ENCODE measurements at regions not wholly inside any gene's neighbourhood (a gene's known extent, or its start where the extent isn't known, plus 50 kb on each side); places are given as distances from the start of the nearest gene placed in this dataset.

DNA sequence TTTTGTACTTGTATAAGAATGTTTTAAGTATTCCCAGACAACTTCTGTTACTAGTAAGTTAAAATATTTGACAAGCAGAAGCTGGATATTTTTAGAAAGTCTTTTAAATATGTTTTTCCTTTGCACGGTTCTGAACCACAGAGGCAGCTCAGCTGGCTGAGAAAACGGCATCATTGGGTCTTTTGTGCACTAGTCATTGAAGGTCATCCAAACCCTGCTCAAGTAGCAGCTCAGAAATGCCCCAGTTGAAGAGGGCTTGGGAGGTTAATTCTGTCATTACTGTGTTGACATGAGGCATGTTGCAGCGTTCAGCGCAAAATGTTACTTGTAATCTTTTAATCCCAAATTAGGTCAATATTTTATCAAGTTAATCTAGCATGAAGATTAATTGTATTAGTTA is 383.7 kb upstream of the FAM241A start:
- no peak for DNase-seq

GRCh38 chr4:111770514-111770913 is 374.7 kb upstream of the FAM241A start:
- no peak for DNase-seq

- no peak for DNase-seq
Measured at GRCh38 chr4:111773858-111774257, 371.4 kb upstream of the FAM241A start.

- DNase-seq, result no peak
Measured at GRCh38 chr4:111775556-111776297, 369.5 kb upstream of the FAM241A start.

GRCh38 chr4:111776561-111776960 is 368.7 kb upstream of the FAM241A start:
- no peak for DNase-seq

DNA sequence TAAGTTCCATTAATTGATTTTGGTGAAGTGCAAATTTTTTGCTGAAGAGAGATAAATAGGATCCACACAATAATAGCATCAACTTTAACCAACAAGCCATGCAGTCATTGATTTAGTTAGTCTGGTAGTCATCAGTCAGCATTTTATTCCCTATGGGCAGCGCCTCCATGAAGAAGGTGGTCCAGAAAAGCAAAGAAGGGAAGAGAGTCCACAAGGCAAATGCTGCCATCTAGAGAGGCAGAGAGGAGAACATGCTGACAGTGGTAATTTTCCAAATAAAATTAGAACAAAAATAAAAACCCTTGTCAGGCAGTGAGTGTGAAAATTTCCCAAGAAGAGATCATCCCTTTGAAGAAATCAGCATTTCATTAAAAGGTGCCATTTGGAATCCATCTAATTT is 366.7 kb upstream of the FAM241A start:
- DNase-seq, result no peak

DNA sequence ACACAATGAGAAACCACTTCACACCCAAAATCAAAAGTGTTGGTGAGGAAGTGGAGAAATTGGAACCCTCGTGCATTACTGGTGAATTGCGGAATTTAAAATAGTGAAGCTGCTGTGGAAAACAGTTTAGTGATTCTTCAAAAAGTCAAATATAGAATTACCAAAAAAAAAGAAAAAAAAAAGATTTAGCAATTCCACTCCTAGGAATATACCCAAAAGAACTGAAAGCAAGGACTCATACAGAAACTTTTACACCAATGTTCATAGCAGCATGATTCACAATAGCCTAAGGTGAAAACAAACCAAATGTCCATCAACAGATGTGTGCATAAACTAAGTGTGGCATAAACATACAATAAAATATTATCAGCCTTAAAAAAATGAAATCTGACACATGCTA is 364.3 kb upstream of the FAM241A start:
- DNase-seq, result no peak

GRCh38 chr4:111781611-111782010 is 363.6 kb upstream of the FAM241A start:
- no peak for DNase-seq

- no peak for DNase-seq
Measured at GRCh38 chr4:111788099-111788498, 357.2 kb upstream of the FAM241A start.

DNA sequence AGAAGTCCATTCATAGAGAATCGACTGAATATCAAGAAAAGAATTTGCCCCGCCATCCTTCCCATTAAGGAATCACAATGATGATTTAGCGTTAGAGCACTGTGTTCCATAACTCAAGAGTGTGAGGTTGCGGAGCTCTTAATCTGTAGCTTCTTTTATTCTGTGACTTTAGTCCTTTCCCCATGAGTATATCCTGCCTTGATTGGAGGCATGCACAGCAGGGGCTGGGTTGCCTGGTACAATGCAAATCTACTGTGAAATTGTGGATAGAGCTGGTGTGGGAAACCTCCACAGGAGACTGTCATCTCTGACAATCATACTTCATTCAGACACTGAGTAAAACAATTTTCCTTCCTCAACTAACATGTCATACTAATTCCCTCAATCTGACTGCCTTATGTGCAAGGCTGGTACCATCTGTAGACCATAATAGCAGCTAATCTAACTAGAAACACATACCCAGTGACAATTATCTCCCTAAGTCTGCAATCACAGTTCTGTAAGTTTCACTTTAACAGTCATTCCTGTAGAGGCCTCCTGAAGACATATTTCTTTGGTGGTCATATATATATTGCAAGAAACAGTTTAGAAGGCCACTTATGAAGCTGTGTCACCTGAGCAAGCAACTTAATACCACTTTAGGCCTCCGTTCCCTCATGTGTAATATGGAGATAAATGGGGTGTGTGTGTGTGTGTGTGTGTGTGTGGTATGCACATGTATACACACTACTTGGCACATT is 355.2 kb upstream of the FAM241A start:
- DNase-seq, result no peak

- DNase-seq, result no peak
Measured at GRCh38 chr4:111792632-111793031, 352.6 kb upstream of the FAM241A start.

DNA sequence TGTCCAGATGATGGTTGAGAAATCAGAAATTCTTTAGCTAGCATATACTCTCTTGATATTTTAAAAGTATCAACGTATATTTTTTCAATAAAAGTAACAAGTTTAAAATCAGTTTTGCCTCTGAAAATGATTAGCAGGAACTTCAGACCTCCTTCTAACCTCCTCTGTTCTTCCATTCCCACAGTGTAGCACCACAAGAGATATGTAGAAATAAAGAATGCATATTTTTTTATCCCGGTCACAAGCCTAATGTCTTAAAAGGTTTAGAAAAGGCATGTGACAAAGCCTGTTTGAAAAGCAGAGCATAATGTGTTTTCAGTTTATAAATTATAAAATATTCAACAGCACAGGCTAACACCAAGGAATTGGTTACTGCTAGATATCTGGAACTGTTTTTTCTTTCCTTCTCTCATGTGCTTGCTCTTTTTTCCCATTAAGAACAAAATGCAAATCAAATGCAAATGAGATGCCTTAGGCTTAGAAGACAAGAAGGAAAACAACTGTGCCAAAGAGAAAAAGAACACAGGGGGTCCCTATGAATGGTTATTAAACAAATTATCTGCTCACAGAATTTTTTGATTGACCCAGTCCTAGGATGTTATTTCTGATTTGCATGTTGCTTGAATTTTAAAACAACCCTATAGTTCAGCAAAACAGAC is 351.7 kb upstream of the FAM241A start:
- DNase-seq, result no peak

DNA sequence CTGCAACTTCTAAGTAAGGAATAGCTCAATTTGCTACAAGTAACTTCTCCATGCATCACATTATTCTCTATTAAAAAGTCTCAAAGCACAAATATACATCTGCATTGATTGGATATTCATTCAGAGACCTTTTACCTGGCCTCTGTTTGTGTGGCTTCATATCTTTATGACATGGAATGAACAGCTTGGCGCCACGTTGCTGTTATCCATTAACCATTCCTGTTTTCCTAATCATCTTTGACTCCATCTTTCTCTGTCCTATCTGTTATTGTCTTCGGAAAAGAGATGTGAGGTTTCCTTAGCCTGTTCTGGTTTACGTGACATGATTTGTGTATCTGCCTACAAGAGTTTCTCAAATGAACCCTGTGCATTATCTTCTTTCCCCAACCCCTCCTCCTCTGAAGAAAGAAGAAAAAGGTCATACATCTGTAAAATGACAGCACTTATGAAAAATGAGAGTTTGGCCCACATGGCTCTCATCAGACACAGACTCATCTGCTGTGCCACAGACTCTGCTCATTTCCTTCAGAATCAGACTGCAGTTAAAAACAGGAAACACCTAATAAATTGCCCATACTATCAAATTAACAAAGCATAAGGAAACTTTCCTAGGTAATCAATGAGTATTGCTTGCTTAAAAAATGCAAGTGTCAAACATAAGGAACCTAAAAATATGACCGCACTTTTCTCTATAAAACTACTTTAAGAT is 347.6 kb upstream of the FAM241A start:
- no peak for DNase-seq

DNA sequence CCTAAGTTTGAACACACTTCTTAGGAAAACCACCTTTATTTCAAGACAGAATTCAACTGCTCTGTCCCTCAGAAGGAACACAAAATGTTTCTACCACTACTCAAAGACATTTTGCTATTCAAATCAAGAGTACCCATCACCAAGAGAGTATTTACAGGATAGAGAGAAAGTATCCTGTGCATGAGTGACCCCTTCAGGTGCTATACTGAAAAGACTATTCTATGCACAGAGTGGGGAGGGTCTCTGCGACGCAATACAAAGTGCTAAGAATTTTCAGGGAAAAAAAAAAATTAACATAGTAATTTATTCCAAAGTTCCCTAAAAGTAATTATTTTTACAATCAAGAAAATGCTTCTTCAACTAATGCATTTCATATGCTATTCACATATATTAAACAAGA is 346.4 kb upstream of the FAM241A start:
- no peak for DNase-seq

GRCh38 chr4:111800551-111800950 is 344.7 kb upstream of the FAM241A start:
- DNase-seq, result no peak

GRCh38 chr4:111802191-111802590 is 343.1 kb upstream of the FAM241A start:
- no peak for DNase-seq

DNA sequence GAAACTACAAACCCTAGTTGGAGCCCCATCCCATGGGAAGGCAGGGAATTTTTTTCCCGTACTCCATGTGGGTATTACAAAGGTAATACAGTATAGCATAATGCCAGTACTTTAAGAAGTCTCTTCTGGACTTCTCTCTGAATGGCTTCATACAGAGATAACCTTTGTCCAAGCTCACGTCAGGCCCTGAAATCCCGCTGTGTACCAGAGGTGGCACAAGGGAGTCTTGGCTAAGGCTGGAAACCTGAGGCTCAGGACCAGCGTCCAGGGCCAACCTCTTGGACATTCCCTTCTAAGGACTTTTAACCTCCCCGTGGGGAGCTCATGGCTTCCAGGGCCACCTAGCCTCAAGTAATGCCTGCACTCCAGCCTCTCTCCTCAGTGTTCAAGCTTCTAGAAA is 338.9 kb upstream of the FAM241A start:
- no peak for DNase-seq

- DNase-seq, result no peak
Measured at GRCh38 chr4:111807576-111807975, 337.7 kb upstream of the FAM241A start.

GRCh38 chr4:111808174-111808573 is 337.1 kb upstream of the FAM241A start:
- no peak for DNase-seq

- no peak for DNase-seq
Measured at GRCh38 chr4:111811661-111812060, 333.6 kb upstream of the FAM241A start.

DNA sequence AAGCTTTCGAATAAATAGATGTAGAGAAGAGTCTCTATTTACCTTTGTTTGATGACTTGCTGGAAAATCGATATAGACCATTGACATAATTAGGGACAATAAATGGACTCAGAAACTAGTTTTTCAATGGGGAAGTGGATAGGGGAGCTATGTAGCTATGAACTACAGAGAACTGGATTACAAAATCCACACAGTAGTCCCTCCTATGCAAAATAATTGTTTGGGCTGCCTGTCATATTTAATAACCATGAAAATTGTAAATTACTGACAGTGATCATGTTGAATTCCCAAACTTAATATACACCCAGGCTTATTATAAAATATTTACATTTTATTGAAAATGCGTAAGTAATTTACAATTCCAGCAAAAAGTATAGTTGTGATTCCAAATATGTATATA is 333.1 kb upstream of the FAM241A start:
- DNase-seq, result no peak

- no peak for DNase-seq
Measured at GRCh38 chr4:111812760-111813159, 332.5 kb upstream of the FAM241A start.

DNA sequence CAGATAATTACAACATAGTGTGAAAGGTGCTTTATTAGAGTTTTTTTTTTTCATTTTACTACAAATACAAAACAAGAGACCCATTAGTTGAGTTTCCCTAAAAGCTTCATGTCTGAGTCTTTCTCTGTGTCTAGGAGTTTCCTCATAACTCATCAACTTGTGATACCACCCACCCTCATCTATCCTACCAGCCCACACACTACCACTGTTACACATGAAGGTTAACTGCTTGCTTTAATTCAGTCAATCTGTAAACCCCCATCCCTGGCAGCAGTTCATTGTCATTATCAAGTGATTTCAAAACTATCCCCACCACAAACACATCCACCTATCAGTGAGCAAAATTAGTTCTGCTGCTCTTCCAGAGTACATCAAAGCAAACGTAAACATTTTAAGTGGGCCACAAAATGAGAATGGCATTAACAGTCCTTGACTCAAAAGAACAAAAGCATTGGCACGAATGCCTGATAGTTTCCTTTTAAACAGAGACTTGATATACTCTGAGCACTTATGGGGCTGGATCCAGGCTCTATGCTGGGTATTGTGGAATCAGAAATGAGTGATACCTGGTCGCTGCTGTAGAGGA is 331.6 kb upstream of the FAM241A start:
- DNase-seq, result no peak

Data from NCI-H2081 treated with DMSO at 0.1 percent for 48 hours (cell line).